NCI-H1694 (cell line): ENCODE measurements at regions not wholly inside any gene's neighbourhood (a gene's known extent, or its start where the extent isn't known, plus 50 kb on each side); places are given as distances from the start of the nearest gene placed in this dataset.
"Not testable (repeated sequence)": the region's sequence is repeated elsewhere in the genome, so short reads cannot be mapped to it uniquely, and the experiment has no call there.

Experiments used
- DNase-seq: peaks from one replicate; lab custom pipeline; 2025; lab: John Stamatoyannopoulos, UW

DNA sequence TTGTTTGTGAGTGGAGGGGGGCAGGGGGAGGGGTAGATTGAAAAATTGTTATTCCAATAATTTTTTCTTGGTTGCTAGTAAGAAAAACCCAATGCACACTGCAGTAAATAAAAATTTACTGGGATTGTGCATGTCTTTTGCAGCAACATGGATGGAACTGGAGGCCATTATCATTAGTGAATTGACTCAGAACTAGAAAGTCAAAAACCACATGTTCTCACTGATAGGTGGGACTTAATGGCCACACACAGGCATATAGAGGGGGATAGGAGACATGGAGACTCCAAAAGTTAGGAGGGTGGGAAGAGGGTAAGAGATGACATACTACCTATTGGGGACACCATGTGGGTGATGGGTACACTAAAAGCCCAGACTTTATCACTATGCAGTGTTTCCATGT lies 67.2 kb downstream of the BUB3 start:
- DNase-seq = no peak

DNA sequence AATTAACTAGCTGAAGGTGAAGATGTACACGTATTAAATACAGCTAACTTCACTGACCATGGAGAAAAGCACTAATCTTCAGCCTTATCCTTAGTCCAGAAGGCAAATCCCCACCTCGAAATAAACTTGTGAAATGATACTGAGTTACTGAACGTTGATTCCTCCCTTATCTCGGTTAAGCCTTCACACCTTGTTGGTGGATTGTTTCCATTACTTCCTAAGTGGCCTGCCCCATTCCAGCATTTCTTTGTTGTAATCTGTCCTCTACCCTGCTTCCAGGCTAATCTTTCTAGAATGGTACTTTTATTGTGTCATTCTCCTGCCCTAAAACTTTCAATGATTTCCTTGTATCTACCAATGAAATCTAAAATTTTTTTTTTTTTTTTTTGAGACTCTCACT lies 68.6 kb downstream of the BUB3 start:
- DNase-seq = no peak

DNA sequence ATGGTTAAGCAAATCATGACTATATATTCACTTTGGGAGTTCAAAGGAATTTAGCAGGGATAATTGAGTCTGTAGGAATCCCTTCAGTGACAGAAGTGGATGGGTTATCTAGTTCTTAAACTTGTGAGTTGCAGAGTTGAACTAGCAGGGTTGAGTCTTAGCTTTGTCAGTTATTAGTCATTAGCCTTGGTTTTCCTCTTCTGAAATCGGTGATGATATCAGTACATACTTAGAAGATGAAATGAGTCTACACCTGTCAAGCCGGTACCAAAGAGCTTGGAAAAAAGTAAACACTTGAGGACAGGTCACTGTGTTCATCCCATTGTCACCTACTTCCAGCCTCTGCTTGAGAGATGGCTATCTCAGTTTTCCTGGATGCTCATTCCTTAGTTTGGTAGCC lies 73.5 kb downstream of the BUB3 start:
- no peak for DNase-seq

DNA sequence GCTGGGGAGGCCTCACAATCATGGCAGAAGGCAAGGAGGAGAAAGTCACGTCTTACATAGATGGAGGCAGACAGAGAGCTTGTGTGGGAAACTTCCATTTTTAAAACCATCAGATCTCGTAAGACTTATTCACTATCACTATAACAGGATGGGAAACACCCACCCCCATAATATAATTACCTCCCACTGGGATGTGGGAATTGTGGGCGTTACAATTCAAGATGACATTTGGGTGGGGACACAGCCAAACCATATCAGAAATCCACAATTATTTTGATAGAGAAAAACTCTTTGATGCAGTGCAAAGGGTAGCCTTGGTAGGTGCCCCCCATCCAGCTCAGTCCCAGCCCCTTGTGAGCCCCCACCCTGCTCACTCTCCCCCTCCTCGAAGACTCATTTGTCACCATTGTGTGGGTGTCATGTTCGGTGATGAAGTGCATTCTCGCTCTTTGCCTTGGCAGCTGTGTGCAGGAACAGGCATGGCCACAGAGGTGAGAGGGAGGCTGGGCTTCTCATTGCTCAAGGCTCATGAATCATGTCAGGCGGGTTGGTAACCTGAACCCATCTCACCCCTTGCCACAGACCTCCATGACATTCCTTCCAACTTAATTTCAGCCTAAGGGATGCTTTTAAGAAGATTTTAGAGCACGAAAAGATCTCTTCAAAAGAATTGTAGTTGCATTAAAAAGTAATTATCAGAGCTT lies 75.9 kb downstream of the BUB3 start:
- no peak for DNase-seq

DNA sequence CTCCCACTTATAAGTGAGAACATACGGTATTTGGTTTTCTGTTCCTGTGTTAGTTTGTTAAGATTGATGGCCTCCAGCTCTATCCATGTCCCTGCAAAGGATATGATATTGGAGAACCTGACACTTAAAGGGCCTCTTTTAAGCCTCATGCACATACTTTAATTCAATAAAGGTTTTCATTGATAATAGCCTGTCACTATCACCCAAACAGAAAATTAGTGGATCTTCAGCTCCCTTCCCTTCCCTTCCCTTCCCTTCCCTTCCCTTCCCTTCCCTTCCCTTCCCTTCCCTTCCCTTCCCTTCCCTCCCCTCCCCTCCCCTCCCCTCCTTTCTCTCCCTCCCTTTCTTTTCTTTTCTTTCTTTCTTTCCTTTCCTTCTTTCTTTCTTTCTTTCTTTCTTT lies 78.7 kb downstream of the BUB3 start:
- not testable (repeated sequence) for DNase-seq

DNA sequence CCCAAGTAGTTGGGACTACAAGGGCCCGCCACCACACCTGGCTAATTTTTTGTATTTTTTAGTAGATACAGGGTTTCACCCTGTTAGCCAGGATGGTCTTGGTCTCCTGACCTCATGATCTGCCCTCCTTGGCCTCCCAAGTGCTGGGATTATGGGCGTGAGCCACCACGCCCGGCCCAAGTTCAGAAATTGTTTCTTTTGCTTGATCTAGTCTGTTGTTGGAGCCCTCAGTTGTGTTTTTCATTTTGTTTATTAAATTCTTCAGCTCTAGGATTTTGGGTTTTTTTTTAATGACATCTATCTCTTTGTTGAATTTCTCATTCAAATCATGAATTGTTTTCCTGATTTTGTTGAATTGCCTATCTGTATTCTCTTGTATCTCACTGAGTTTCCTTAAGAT lies 80.8 kb downstream of the BUB3 start:
- not testable (repeated sequence) for DNase-seq

DNA sequence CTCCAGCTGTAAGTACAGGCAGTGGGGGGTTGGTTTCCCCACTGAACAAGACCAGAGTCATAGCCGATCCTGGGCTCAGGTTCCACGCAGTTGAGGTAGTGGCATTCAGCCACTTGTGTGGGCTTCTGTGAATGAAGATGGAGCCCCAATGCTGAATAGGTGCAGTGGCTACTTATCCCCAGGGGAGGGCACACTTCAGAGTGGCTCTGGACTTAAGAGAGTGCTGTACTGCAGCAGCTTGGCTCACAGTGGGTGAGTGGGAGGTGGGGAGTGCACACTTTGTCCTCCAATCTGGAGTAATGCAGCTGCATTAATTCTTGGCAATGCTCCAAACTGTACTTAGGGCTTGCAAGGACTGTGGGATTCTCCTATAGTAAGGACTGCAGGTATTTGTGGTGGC lies 81.9 kb downstream of the BUB3 start:
- DNase-seq = no peak

DNA sequence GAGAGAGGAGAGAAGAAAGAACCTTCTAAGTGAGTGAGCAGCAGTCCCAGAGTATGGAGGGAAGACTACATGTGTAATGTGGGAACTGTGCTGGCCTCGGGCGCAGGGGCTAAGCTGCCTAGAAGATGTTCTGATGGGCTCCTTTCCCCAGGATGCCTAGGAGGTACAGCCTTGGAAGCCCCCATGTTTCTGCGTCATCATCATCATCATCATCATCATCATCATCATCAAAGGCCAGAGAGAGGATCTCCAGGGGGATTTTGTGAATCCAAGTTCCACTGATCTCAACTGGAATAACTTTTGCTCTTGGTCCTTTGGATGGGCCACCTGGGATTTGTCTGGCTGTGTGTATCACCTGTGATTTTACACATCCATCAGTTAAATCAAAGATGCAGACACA lies 86.0 kb downstream of the BUB3 start:
- DNase-seq = no peak

DNA sequence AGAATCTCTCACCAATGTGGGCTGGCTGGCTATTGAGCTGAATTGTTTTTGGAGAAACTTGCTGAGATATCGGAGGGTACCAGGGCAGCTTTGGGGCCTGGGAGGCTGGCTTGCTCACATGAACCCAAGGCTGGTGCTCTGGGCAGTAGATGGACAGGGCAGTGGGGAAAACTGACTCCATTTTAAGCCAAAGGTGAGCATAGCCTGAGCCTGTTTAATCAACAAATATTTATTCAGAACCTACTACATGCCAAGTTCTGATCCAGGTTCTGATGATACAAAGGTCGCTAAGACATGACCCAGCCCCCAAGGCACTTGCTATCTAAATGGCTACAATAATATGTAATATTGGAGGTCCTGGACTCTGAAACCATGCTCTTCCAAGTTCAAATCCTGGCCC lies 86.6 kb downstream of the BUB3 start:
- DNase-seq = no peak

DNA sequence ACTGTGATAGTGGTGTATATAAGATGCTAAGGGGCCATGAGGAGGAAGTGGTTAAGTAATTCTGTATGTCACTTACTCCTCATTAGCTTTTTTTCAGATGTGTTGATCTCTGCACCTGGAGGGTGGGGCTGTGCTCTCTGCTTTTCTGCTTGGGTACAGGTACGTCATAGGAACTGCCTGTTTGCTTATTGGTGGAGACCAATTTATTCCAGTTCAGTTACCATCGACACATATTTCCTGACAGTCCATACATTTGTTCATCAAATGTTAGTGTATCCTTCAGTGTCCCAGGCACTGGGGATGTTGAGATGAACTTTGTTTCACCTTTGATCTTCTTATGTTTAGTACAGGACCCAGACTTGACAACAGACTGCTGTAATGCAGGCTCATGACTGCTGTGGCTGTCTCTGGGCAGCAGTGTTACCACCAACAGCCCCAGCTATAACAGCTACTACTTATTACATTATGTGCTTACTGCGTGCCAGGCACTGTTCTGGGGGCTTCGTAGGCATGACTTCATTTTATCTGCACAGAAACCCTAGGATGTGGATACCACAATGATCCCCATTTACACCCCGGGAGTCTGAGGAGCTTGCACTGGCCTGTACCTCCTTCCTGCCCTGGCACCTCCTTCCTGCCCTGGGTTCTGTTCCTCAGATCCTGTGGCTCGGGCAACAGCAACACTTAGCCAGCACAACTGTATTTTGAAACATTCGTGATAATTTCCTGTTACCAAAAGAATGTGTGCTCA lies 87.4 kb downstream of the BUB3 start:
- DNase-seq = no peak

DNA sequence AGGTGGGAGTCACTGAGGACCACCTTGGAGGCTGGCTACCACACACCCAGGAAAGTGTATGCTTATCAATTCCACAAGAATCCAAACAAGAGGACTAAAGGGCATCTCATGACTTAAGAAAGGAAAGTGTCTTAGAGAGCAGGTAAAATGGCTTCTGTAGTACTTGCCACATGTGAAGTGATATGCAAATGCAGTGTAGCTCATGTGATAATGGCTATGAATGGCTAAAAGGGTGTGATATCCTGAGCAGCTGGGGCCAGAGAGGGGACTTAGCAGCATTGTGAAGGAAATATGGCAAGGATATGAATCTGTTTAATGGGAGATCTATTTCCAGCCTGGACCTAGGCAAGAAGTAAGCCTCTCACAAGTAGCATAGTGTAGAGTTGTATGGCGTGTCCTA lies 90.5 kb downstream of the BUB3 start:
- DNase-seq = no peak

DNA sequence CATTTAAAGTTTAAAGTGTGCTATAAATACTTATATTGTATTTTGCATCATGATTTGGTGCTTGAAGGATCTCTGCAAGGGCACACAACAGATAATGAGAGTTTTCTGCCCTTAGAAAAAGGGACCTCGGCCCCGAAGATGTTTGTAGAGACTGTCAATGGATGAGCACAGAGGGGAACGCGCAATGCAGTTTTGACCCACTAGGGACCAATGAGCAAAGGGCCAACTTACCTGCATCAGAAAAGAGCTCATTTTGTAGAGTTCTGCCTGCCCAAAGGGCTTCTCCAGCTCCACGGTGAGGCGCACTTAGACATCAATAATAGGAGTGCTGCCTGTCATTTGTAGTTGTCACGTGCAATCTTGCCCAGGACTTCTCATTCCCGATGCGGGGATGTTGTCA lies 91.1 kb downstream of the BUB3 start:
- no peak for DNase-seq

DNA sequence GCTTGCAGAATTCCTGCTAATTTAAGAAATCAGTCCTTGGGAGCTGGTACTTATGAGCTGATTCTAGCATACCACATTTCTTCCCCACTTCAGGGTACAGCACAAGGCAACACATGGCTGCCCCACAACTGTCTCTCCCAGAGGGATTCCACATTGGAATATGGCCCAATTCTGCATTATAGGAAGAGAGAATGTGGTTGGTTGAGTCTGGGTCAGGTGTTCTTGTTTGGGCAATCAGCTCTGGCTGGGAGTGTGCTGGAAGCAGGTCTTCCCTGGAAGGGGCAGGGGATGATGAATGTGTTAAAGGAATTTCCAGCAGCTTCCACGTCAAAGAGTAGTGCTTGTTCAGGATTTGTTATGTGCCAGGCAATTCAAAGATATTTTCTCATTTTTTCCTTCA lies 95.7 kb downstream of the BUB3 start:
- peak; percentile 0 for DNase-seq

DNA sequence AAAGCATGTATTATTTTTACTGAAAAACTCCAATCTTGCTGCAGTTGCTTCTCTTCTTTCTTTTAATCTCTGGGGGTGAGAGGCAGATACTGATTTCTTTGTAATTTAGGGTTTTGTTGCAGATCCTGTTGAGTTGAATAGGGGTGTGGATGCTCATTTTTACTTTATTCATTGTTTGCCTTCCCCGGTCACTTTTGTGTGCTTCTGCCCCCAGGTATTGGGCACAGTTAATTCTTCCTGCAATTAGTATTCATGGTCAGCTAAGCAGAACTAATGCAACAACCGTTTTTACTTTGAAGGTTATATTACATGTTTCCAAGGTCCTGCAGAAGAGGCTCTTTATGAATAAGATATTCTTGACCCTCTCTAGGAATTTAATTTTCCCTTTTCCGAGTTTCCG lies 96.4 kb downstream of the BUB3 start:
- no peak for DNase-seq

DNA sequence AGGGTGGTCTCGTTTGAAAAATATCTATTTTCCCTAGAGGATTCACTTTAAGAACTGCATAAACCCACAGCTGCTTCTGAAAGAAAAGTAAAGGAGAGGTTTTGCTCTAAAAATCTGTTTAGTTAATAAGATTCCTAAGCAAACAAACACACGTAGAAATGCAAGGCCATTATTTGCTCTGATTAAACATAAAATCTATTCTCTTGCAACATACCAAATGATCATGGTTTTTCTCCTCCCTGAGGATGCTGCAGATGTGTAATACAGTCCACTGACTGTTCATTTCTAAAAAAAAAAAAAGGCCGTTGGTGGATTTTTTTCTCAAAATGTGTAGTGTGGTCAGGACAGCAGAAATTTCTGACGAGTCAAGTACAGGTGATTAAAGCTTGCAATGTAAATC lies 98.6 kb downstream of the BUB3 start:
- no peak for DNase-seq

DNA sequence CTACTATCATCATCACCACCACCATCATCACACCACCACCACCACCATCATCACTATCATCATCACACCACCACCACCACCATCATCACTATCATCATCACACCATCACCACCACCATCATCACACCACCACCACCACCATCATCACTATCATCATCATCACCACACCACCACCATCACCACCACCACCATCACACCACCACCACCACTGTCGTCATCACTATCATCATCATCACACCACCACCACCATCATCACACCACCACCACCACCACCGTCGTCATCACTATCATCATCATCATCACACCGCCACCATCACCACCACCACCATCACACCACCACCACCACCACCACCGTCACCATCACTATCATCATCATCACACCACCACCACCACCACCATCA lies 100.1 kb downstream of the BUB3 start:
- DNase-seq = not testable (repeated sequence)

DNA sequence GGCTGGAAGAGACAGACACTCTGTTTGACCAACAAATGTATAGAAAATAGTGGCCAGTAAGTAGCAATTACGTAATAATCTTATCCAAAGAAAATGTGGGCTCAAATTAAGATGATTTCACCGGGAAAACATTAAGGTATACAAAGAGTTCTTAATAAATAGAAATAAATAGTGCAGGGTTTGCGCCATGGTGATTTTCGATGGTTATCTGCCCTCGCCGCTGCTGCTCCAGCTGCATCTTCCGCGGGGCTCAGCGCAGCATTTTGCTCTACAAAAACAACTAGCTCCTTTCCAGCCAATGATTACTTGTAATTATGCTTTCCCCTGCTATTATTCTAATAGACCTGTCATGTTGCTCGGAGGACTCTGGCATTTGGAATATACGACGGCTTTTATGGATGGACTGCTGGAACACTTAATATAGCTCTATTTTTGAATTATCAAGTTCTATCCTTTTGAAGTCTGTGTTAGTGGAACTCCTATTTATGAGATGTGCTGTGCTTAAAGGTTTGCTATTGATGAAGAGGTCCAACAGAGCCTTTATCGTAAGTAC lies 103.8 kb downstream of the BUB3 start:
- DNase-seq = no peak

DNA sequence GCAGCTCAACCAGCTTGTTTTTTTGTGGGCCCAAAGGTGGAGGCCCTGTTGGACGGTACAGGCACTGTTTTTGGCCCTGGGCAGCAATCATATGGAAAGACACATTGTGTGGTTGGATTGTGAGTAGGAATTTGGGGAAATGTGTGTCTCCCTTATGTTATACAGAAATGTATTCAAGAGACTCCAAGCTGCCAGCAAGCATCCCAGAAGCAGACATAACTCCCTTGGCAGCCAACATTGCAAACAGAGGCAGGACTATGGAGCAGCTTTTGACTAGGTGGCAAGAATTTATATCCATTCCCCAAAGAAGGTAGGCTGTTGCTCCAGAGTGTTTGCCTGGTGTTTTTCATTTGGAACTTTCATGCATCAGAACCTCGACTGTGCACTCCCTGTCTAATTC lies 104.9 kb downstream of the BUB3 start:
- DNase-seq = no peak

DNA sequence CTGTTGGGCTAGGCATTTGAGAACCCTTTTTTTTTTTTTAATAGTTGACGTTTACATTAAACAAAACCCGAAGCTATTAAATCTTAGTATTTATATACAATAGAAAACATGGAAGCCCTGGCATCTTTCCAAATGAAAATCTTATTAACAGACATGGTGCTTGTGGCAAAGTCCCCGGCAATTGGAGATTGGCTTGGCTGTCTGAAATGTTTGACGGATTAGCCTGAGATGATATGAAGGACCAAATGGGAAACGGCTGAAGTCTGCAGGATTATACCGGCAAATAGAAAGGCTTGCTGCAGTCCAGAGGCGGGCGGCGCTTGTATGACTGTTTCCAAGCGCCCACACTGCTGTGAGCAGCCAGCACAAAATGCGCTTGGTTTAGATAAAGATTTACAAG lies 105.6 kb downstream of the BUB3 start:
- DNase-seq = no peak

DNA sequence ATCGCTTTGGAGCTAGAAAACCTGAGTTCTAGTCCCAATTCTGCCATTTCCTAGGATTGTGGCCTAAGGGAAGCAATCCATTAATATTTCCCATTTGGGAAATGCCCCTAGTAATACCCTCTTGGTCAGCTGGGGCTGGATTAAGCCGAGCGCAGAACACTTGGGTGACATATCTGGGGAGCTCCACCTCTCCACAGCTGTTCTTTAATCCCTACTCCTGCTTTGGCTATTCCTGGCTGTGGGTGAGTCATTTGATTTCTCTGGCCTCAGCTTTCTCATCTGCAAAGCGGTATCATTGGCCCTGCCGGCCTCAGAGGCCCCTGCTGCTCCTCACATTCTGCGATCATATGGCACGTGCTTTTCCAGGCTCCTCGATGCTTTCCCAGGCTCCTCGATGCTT lies 108.3 kb downstream of the BUB3 start:
- no peak for DNase-seq

DNA sequence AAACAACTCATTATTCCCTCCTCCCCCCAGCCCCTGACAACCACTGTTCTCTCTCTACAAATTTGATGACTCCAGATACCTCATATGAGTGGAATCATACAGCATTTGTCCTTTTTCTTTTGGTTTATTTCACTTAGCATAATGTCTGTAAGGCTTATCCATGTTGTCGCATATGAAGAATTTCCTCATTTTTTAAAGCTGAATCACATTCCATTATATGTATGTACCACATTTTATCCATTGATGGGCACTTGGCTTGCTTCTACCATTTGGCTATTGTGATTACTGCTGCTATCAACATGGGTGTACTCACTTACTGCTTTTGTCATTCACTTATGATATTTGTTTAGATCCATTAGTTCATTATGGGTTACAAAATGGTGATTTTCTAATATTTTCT lies 112.8 kb downstream of the BUB3 start:
- DNase-seq = no peak

DNA sequence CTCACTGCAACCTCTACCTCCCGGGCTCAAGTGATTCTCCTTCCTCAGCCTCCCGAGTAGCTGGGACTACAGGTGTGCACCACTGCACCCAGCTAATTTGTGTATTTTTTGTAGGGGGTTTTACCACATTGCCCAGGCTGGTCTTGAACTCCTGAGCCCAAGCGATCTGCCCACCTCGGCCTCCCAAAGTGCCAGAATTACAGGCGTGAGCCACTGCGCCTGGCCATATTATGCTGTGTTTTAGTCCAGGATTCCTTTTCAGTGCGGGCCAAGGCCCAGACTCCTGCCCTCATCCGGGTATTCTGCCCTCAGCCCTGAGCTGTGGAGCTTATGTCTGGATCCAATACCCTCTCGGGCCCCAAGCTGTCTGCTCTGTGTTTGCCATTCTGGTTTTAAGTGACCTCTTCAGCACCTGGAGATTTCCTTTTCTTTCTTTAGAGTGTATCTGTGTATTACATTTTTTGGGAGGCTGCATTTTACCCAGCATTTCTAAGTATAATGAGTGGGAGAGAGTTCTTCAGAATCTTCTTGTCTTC lies 114.9 kb downstream of the BUB3 start:
- no peak for DNase-seq

DNA sequence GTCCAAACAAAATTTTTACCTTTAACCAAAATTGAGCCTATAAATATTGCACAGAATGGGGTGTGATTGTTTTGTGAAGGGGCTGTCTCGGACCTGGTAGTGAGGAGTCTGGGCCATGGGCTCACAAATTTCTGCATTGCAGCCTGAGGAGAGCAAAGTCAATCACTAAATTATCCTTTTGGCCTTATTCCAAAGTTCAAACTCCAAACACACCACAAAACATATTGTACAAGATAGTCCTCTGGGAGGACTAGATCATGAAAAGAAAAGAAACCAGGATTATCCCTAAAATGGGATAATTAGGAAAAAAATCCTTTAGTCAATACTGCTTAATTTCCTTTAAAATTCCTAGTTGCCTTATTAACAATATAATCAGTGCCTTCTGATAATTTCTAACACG lies 115.5 kb downstream of the BUB3 start:
- no peak for DNase-seq
